ENCODE measurements at regions not wholly inside any gene's neighbourhood (a gene's known extent, or its start where the extent isn't known, plus 50 kb on each side); places are given as distances from the start of the nearest gene placed in this dataset.

GRCh38 chrX:143455046-143455445 lies 62.2 kb downstream of the SPANXN3 start:
- POLR2A ChIA-PET, result no interaction called here
- CTCF ChIA-PET (ENCODE audit: unreplicated experiment), result no interaction called here
- H3K27ac ChIP-seq (ENCODE audit: low read depth, low read length, poor library complexity, severe bottlenecking), result no peak overlapping the region
- no peaks in the 10 kb centered on the region for H3K36me3 ChIP-seq (ENCODE audit: insufficient read depth, low read length)
- no peaks in the 10 kb centered on the region for H3K79me2 ChIP-seq (ENCODE audit: insufficient read depth, low read depth, low read length)
- no peak overlapping the region for H3K4me3 ChIP-seq (ENCODE audit: low read depth, low read length, poor library complexity, severe bottlenecking)
- no peak for DNase-seq (ENCODE audit: low spot score)
- H3K9me2 ChIP-seq (ENCODE audit: insufficient read depth, low read length), result no peaks in the 10 kb centered on the region
- intact Hi-C loops (cut with micrococcal nuclease; ENCODE audit: unreplicated experiment), result no loop called here
- no peaks in the 10 kb centered on the region for H4K20me1 ChIP-seq (ENCODE audit: insufficient read depth, low read length)
- H3K4me2 ChIP-seq (ENCODE audit: low read length), result no peak overlapping the region
- H2AFZ ChIP-seq (ENCODE audit: low read length), result no peak overlapping the region
- no peaks in the 10 kb centered on the region for H3K9me3 ChIP-seq (ENCODE audit: low read length)
- H3K4me1 ChIP-seq (ENCODE audit: insufficient read depth, low read length, poor library complexity, severe bottlenecking), result no peaks in the 10 kb centered on the region
- no TSS peak for BruUV-seq (replicated peaks)
- TF ChIP-seq EZH2phosphoT487 (IDR thresholded peaks at IDR 0.05; ENCODE audit: borderline replicate concordance, low read depth, low read length), result no peak
- no peak for TF ChIP-seq CTCF (conservative IDR thresholded peaks at IDR 0.05; ENCODE audit: low read length)

DNA sequence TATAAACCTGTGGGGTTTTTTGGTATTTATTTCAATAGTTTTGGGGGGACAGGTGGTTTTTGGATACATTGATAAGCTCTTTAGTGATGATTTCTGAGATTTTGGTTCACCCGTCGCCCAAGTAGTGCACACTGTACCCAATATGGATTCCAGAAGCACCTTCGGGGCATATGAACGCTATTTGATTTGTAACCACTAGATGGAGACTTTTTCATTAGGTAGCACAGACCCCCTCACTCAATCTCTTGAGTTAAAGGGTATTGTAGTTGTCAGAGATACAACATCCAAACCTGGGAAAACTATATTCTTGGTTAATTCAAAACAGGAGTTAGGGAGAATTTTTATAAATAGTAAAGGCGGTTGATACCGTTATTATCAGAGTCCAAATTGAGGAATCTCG lies 79.8 kb downstream of the SPANXN3 start:
- peak; percentile 63 for TF ChIP-seq CTCF (conservative IDR thresholded peaks at IDR 0.05; ENCODE audit: low read length)
- no peak for TF ChIP-seq EZH2phosphoT487 (IDR thresholded peaks at IDR 0.05; ENCODE audit: borderline replicate concordance, low read depth, low read length)
- no TSS peak for BruUV-seq (replicated peaks)
- ChIA-PET POLR2A (interaction anchor here (0.6 kb wide), 1 partner anchor 20 kb away, joined by 4 read pairs; no protein-coding TSS in a partner anchor), CTCF (ENCODE audit: unreplicated experiment) (no interaction called here)
- Histone ChIP-seq H3K79me2 (ENCODE audit: insufficient read depth, low read depth, low read length) (no peaks in the 10 kb centered on the region), H3K9me2 (ENCODE audit: insufficient read depth, low read length) (no peaks in the 10 kb centered on the region), H3K4me1 (ENCODE audit: insufficient read depth, low read length, poor library complexity, severe bottlenecking) (no peaks in the 10 kb centered on the region), H3K36me3 (ENCODE audit: insufficient read depth, low read length) (no peaks in the 10 kb centered on the region), H4K20me1 (ENCODE audit: insufficient read depth, low read length) (no peaks in the 10 kb centered on the region), H2AFZ (ENCODE audit: low read length) (no peak overlapping the region), H3K4me2 (ENCODE audit: low read length) (no peak overlapping the region), H3K9me3 (ENCODE audit: low read length) (no peaks in the 10 kb centered on the region), H3K4me3 (ENCODE audit: low read depth, low read length, poor library complexity, severe bottlenecking) (no peak overlapping the region), H3K27ac (ENCODE audit: low read depth, low read length, poor library complexity, severe bottlenecking) (no peak overlapping the region)
- intact Hi-C loops (cut with micrococcal nuclease; ENCODE audit: unreplicated experiment), result no loop called here
- DNase-seq (ENCODE audit: low spot score), result peak; percentile 5

DNA sequence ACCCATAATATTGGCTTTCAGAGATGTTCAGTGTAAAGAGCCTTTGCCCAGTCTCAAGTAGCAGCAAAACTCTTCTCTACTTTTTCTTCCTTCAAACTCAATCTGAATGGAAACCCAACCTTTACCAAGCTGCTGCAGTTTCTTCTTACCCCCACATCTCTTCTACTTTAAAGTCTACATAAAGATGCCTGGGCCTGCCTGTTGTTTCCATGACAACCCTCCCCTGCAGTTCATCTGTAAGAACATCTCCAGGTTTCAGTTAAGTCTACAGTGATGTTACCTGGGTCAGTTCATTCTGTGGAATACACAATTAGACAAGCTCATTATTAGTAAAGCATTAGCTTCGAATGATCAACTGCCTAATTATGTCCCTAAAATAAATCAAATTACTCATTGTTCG lies 81.4 kb downstream of the SPANXN3 start:
- Histone ChIP-seq H3K4me2 (ENCODE audit: low read length) (no peak overlapping the region), H3K9me2 (ENCODE audit: insufficient read depth, low read length) (no peaks in the 10 kb centered on the region), H3K36me3 (ENCODE audit: insufficient read depth, low read length) (no peaks in the 10 kb centered on the region), H4K20me1 (ENCODE audit: insufficient read depth, low read length) (no peaks in the 10 kb centered on the region), H3K9me3 (ENCODE audit: low read length) (no peaks in the 10 kb centered on the region), H3K27ac (ENCODE audit: low read depth, low read length, poor library complexity, severe bottlenecking) (no peak overlapping the region), H3K4me1 (ENCODE audit: insufficient read depth, low read length, poor library complexity, severe bottlenecking) (no peaks in the 10 kb centered on the region), H3K79me2 (ENCODE audit: insufficient read depth, low read depth, low read length) (no peaks in the 10 kb centered on the region), H2AFZ (ENCODE audit: low read length) (no peak overlapping the region), H3K4me3 (ENCODE audit: low read depth, low read length, poor library complexity, severe bottlenecking) (no peak overlapping the region)
- BruUV-seq (replicated peaks), result no TSS peak
- TF ChIP-seq CTCF (conservative IDR thresholded peaks at IDR 0.05; ENCODE audit: low read length), result no peak
- no peak for TF ChIP-seq EZH2phosphoT487 (IDR thresholded peaks at IDR 0.05; ENCODE audit: borderline replicate concordance, low read depth, low read length)
- ChIA-PET CTCF (ENCODE audit: unreplicated experiment) (no interaction called here), POLR2A (no interaction called here)
- intact Hi-C loops (cut with micrococcal nuclease; ENCODE audit: unreplicated experiment), result no loop called here
- DNase-seq (ENCODE audit: low spot score), result no peak

Data from OCI-LY7 (cell line).